HepG2 (cell line): ENCODE measurements at regions not wholly inside any gene's neighbourhood (a gene's known extent, or its start where the extent isn't known, plus 50 kb on each side); places are given as distances from the start of the nearest gene placed in this dataset.
A peak's percentile ranks its signal among the peaks of the same experiment; 100 is the strongest.

Source experiments
- ATAC-seq: fragments of 200-7000 bp; cut with Tn5 transposase; 3 replicates; pipeline ENCODE4 v1.9.1; 2020; ENCODE audit warnings: mild to moderate bottlenecking, moderate library complexity
- BruUV-seq: library from RNA; stranded (reverse); fragments of 400-500 nt; replicated peaks from 2 replicates; lab custom pipeline; 2021; lab: Mats Ljungman, UMichigan
- CTCF ChIA-PET: fragments of 300-600 bp; formaldehyde crosslinking; extraction: SDS; loops from one replicate; lab custom pipeline; 2021; ENCODE audit warnings: low total read pairs, inconsistent platforms, low intra/inter-chr PET ratio; lab: Yijun Ruan, JAX
- POLR2A ChIA-PET: fragments of 350-600 bp; sonication (Branson Sonifier 250); formaldehyde crosslinking; loops from one replicate; lab custom pipeline; 2020; ENCODE audit warnings: antibody characterized with exemption, inconsistent platforms; lab: Yijun Ruan, JAX
- DNase-seq: peaks from one replicate; pipeline ENCODE4 v3.0.0-alpha.2; 2015; ENCODE audit warnings: low spot score
- FAIRE-seq: peaks from 3 replicates; lab custom pipeline; 2011; peaks lifted over from hg19 to GRCh38; lab: Jason Lieb, UNC
- H2AFZ ChIP-seq: one replicate; pipeline ENCODE4 v1.6.1; 2011; ENCODE audit warnings: low read length, inconsistent platforms
- H3K27ac ChIP-seq: fragments of 300-600 bp; 3 replicates; pipeline ENCODE4 v1.8.0; 2011; ENCODE audit warnings: mixed run types, mild to moderate bottlenecking, mixed read lengths, low read length, inconsistent platforms; ENCODE audit not compliant: insufficient read depth; ENCODE audit errors: extremely low read length
- H3K27me3 ChIP-seq, 2 experiments: fragments of 200-600 bp in 1 of 2; 2 replicates in 1 of 2; 3 replicates in 1 of 2; pipeline versions ENCODE4 v1.6.0 to v1.8.0; 2011; ENCODE audit warnings: low read length in 2 of 2, mild to moderate bottlenecking in 2 of 2, moderate library complexity in 2 of 2, inconsistent platforms in 1 of 2; ENCODE audit not compliant: insufficient read depth in 2 of 2, control insufficient read depth in 1 of 2
- H3K36me3 ChIP-seq, 2 experiments: fragments of 200-600 bp in 1 of 2; replicated peaks in 1 of 2; 2 replicates in 1 of 2; 3 replicates in 1 of 2; pipeline versions ENCODE4 v1.5.1 to v1.8.0; 2011; ENCODE audit warnings: low read length in 2 of 2, inconsistent platforms in 1 of 2; ENCODE audit not compliant: insufficient read depth in 2 of 2, control insufficient read depth in 1 of 2
- H3K4me1 ChIP-seq: 2 replicates; pipeline ENCODE4 v1.5.1; 2012; ENCODE audit warnings: low read length, inconsistent platforms; ENCODE audit not compliant: insufficient read depth
- H3K4me2 ChIP-seq: 2 replicates; pipeline ENCODE4 v1.6.0; 2011; ENCODE audit warnings: low read depth, low read length, inconsistent platforms
- H3K4me3 ChIP-seq, 3 experiments: fragments of 200-600 bp in 1 of 3; sonication (generic), shearing (Covaris generic) in 1 of 3; replicated peaks in 1 of 3; 2 replicates each; pipeline ENCODE4 v1.5.1; 2011 to 2016; ENCODE audit warnings: low read length in 3 of 3, inconsistent platforms in 2 of 3, low read depth in 2 of 3, mild to moderate bottlenecking in 2 of 3, control low read depth in 1 of 3, mixed read lengths in 1 of 3; ENCODE audit not compliant: insufficient read depth in 1 of 3
- H3K79me2 ChIP-seq: one replicate; pipeline ENCODE4 v1.6.1; 2011; ENCODE audit warnings: low read length, inconsistent platforms; ENCODE audit not compliant: insufficient read depth
- H3K9ac ChIP-seq: 2 replicates; pipeline ENCODE4 v1.6.0; 2011; ENCODE audit warnings: mild to moderate bottlenecking, low read depth, low read length, inconsistent platforms; ENCODE audit not compliant: insufficient read depth
- H3K9me3 ChIP-seq: 2 replicates; pipeline ENCODE4 v1.5.1; 2012; ENCODE audit warnings: mild to moderate bottlenecking, low read length
- H4K20me1 ChIP-seq: 2 replicates; pipeline ENCODE4 v1.6.0; 2011; ENCODE audit warnings: inconsistent platforms, mild to moderate bottlenecking, low read length, moderate library complexity; ENCODE audit not compliant: insufficient read depth
- CTCF ChIP-seq: sonication (generic); formaldehyde crosslinking; IDR thresholded peaks from 2 replicates; pipeline ENCODE4 v1.5.0; 2020; ENCODE audit warnings: mild to moderate bottlenecking, missing genetic modification reagents, moderate library complexity
- HOXA7 ChIP-seq: sonication (generic); formaldehyde crosslinking; IDR thresholded peaks from 2 replicates; pipeline ENCODE4 v1.8.1; 2022; ENCODE audit warnings: mild to moderate bottlenecking, missing genetic modification reagents, moderate library complexity
- SETDB1 ChIP-seq: sonication (generic); formaldehyde crosslinking; IDR thresholded peaks from 2 replicates; pipeline ENCODE4 v1.5.1; 2020; ENCODE audit warnings: missing genetic modification reagents, mild to moderate bottlenecking, borderline replicate concordance
- ZHX1 ChIP-seq: sonication (generic); formaldehyde crosslinking; IDR thresholded peaks from 2 replicates; pipeline ENCODE4 v1.8.1; 2022; ENCODE audit warnings: low read depth, mild to moderate bottlenecking, missing genetic modification reagents
- WGBS: methylation state at CpG from one replicate; pipeline ENCODE4 v1.1.6; 2017; ENCODE audit warnings: low lambda C conversion rate; 5-methylcytosine and 5-hydroxymethylcytosine counted together
- in situ Hi-C: cut with HindIII; loops from 2 replicates; pipeline ENCODE4 v1.10.0; 2017; ENCODE audit warnings: low pct_unique_long_range_greater_than_20kb; ENCODE audit not compliant: extremely low pct_ligation_motif_present
- intact Hi-C: fragments of 100-400 bp; cut with micrococcal nuclease; formaldehyde crosslinking; loops from one replicate; pipeline ENCODE4 v1.10.0; 2022; ENCODE audit not compliant: unreplicated experiment

- no peaks in the 10 kb centered on the region for H3K4me1 ChIP-seq
- H3K27ac ChIP-seq = no peak overlapping the region
- TF ChIP-seq HOXA7 (CRISPR knock-in tag) = no peak
- no peak for TF ChIP-seq SETDB1
- peak; percentile 41 for TF ChIP-seq CTCF (CRISPR knock-in tag)
- TF ChIP-seq ZHX1 (CRISPR knock-in tag) = no peak
- intact Hi-C loops (loop anchor here (1.0 to 10.0 kb wide), 2 partner anchors 20 to 139 kb away; no protein-coding TSS in a partner anchor), in situ Hi-C loops (no loop called here)
- no peak for FAIRE-seq
- no peak for DNase-seq
- H3K9me3 ChIP-seq = no peaks in the 10 kb centered on the region
- H2AFZ ChIP-seq = no peak overlapping the region
- peak; percentile 70; the same call in 2 of the 3 replicates for ATAC-seq
- no peaks in the 10 kb centered on the region for H4K20me1 ChIP-seq
- POLR2A ChIA-PET = no interaction called here
- no TSS peak for BruUV-seq
- H3K9ac ChIP-seq = no peak overlapping the region
- CTCF ChIA-PET = no interaction called here
- no peaks in the 10 kb centered on the region for H3K27me3 ChIP-seq
- no peaks in the 10 kb centered on the region for H3K36me3 ChIP-seq
- H3K4me2 ChIP-seq = no peak overlapping the region
- no peak overlapping the region for H3K4me3 ChIP-seq
- WGBS = 71% methylated on average over 1 of the region's 1 CpG
- H3K79me2 ChIP-seq = no peaks in the 10 kb centered on the region
Measured at GRCh38 chr12:19893514-19893913, 454.2 kb downstream of the AEBP2 start.
